Heart left ventricle (tissue), 16 donors: ENCODE measurements at regions not wholly inside any gene's neighbourhood (a gene's known extent, or its start where the extent isn't known, plus 50 kb on each side); places are given as distances from the start of the nearest gene placed in this dataset.
A peak's percentile ranks its signal among the peaks of the same experiment; 100 is the strongest.

ENCODE experiments used
- ATAC-seq, 4 donors: fragments of 200-7000 bp; cut with Tn5 transposase; one replicate each; pipeline ENCODE4 v1.9.1; 2020 to 2022; ENCODE audit warnings: moderate library complexity in 4 of 4, mild to moderate bottlenecking in 3 of 4, moderate number of reproducible peaks in 1 of 4
- DNase-seq, 5 donors: peaks; one replicate each; pipeline ENCODE4 v3.0.0-alpha.2; 2020
- H3K27ac ChIP-seq, 12 donors: fragments of 200-600 bp; sonication (generic) in 4 of 12; one replicate each; pipeline versions ENCODE4 v1.5.0 to v1.8.0; 2016 to 2022; ENCODE audit warnings: mild to moderate bottlenecking in 2 of 12
- H3K27me3 ChIP-seq, 9 donors: fragments of 200-600 bp; sonication (generic) in 2 of 9; one replicate each; pipeline versions ENCODE4 v1.5.1 to v1.8.0; 2016 to 2022; ENCODE audit warnings: mild to moderate bottlenecking in 3 of 9
- H3K36me3 ChIP-seq, 9 donors: fragments of 200-600 bp; sonication (generic) in 2 of 9; one replicate each; pipeline versions ENCODE4 v1.5.0 to v1.8.0; 2018 to 2022; ENCODE audit warnings: mild to moderate bottlenecking in 2 of 9
- H3K4me1 ChIP-seq, 12 donors: fragments of 200-600 bp; sonication (generic) in 4 of 12; one replicate each; pipeline versions ENCODE4 v1.5.0 to v1.8.0; 2016 to 2022; ENCODE audit warnings: mild to moderate bottlenecking in 3 of 12
- H3K4me3 ChIP-seq, 12 donors: fragments of 200-600 bp; sonication (generic) in 4 of 12; one replicate each; pipeline versions ENCODE4 v1.5.0 to v1.8.0; 2017 to 2022; ENCODE audit warnings: mild to moderate bottlenecking in 9 of 12, moderate library complexity in 4 of 12
- H3K9me3 ChIP-seq, 12 donors: fragments of 200-600 bp; sonication (generic) in 4 of 12; one replicate each; pipeline versions ENCODE4 v1.5.0 to v1.8.0; 2016 to 2022; ENCODE audit warnings: mild to moderate bottlenecking in 1 of 12
- CTCF ChIP-seq, 12 donors: fragments of 200-600 bp; sonication (generic) in 4 of 12; IDR thresholded peaks; one replicate each; pipeline versions ENCODE4 v1.5.0 to v1.8.0; 2018 to 2022; ENCODE audit warnings: antibody characterized with exemption in 12 of 12, mild to moderate bottlenecking in 5 of 12
- POLR2A ChIP-seq, 2 donors: fragments of 450-650 bp; IDR thresholded peaks; one replicate each; pipeline ENCODE4 v1.6.1; 2017; ENCODE audit warnings: antibody characterized with exemption in 2 of 2, mild to moderate bottlenecking in 2 of 2, moderate library complexity in 2 of 2
- WGBS, 4 donors: extraction: QIAGEN DNeasy Blood & Tissue Kit in 2 of 4; methylation state at CpG; one replicate each; pipeline versions ENCODE4 v1.1.5 to v1.1.7; 2013 to 2018; 5-methylcytosine and 5-hydroxymethylcytosine counted together
- intact Hi-C, 10 donors: fragments of 100-400 bp; cut with DNase I; formaldehyde crosslinking; loops; one replicate each; pipeline versions ENCODE4 v1.11.1 to v1.14.2; 2022
- donor health status: ischemic (EF 13 %, LVEDD 7.1; RV severe dilation, severe dysfunction).
- donor health status: healthy with polysubstance abuse.
- donor health status: DM: no; HTN: yes; CAD: no.
- donor health status: DM: no; HTN: no; CAD: no.
- donor health status: ischemic (EF 25% LVEDD 6.9; RV normal size, moderate dysfunction).
- donor health status: ischemic (EF 25% LVEDD 5.7; RV mildly dilated, moderate dysfunction).
- donor health status: healthy.
- donor health status: DM: yes; HTN: yes; CAD: no.
- donor health status: ischemic (EF 35%, LVEDD 5.7; RV mildly dilated, moderate dysfunction).
- donor health status: nonischemic (EF 11% LVEDD 7.7; RV severe dilation, severe dysfunction).
- donor health status: DM: yes; HTN: yes; CAD: no.
- donor health status: PGD.
- donor health status: ischemic (EF 29% LVEDD 5.4; RV normal size, mild dysfunction).
- donor health status: nonischemic (EF 23%, LVEDD 6.1; RV moderate dilation, normal function).

- TF ChIP-seq POLR2A (IDR thresholded peaks at IDR 0.05) (no peak), CTCF (IDR thresholded peaks at IDR 0.05) (no peak)
- intact Hi-C loops, result loop anchor here in 2 of 10 donors (5.0 to 10.0 kb wide), 4 partner anchors 89 to 396 kb away; partner anchors contain the start of gene AKIRIN2 (in 1 of the 2)
- H3K4me1 ChIP-seq, result peaks cover 0 to 16% (median 0%) of the 10 kb centered on the region in 12 donors
- no peak overlapping the region for H3K27ac ChIP-seq
- H3K27me3 ChIP-seq, result no peaks in the 10 kb centered on the region
- DNase-seq (no peak), ATAC-seq (no peak)
- no peaks in the 10 kb centered on the region for H3K36me3 ChIP-seq
- no peak overlapping the region for H3K4me3 ChIP-seq
- H3K9me3 ChIP-seq, result no peaks in the 10 kb centered on the region
These were observed 89.0 kb upstream of the AKIRIN2 start for GRCh38 chr6:87791029-87791428.

- no peak for TF ChIP-seq CTCF (IDR thresholded peaks at IDR 0.05)
- no peak for TF ChIP-seq POLR2A (IDR thresholded peaks at IDR 0.05)
- Histone ChIP-seq H3K27ac (no peak overlapping the region), H3K9me3 (no peaks in the 10 kb centered on the region), H3K4me3 (no peak overlapping the region), H3K27me3 (no peaks in the 10 kb centered on the region), H3K36me3 (no peaks in the 10 kb centered on the region), H3K4me1 (peaks cover 0 to 16% (median 0%) of the 10 kb centered on the region in 12 donors)
- DNase-seq, result no peak
- no peak for ATAC-seq
- 69 to 74% (median 72%) methylated on average over 3 of the region's 3 CpGs for WGBS, 4 donors
- intact Hi-C loops, result loop anchor here in 2 of 10 donors (5.0 to 10.0 kb wide), 4 partner anchors 88 to 395 kb away; partner anchors contain the start of gene AKIRIN2 (in 1 of the 2)
These were observed 87.9 kb upstream of the AKIRIN2 start for GRCh38 chr6:87789900-87790290.

- Histone ChIP-seq H3K27ac (no peak overlapping the region), H3K9me3 (no peaks in the 10 kb centered on the region), H3K4me3 (no peak overlapping the region), H3K27me3 (no peaks in the 10 kb centered on the region), H3K36me3 (no peaks in the 10 kb centered on the region), H3K4me1 (peaks cover 0 to 16% (median 0%) of the 10 kb centered on the region in 12 donors)
- DNase-seq (no peak), ATAC-seq (peak in 2 of 4 donors; percentile 64 to 70)
- WGBS, 4 donors, result 30 to 37% (median 36%) methylated on average over 2 of the region's 2 CpGs
- no peak for TF ChIP-seq POLR2A (IDR thresholded peaks at IDR 0.05)
- TF ChIP-seq CTCF (IDR thresholded peaks at IDR 0.05), result no peak
- intact Hi-C loops, result no loop called here
These were observed 87.3 kb upstream of the AKIRIN2 start for GRCh38 chr6:87789198-87789899.

GRCh38 chr6:87788141-87788540 lies 86.1 kb upstream of the AKIRIN2 start:
- Histone ChIP-seq H3K4me1 (peaks cover 0 to 16% (median 0%) of the 10 kb centered on the region in 12 donors), H3K9me3 (no peaks in the 10 kb centered on the region), H3K27me3 (no peaks in the 10 kb centered on the region), H3K36me3 (no peaks in the 10 kb centered on the region), H3K27ac (no peak overlapping the region), H3K4me3 (no peak overlapping the region)
- TF ChIP-seq CTCF (IDR thresholded peaks at IDR 0.05) (no peak), POLR2A (IDR thresholded peaks at IDR 0.05) (no peak)
- 94 to 97% (median 96%) methylated on average over 3 of the region's 3 CpGs for WGBS, 4 donors
- ATAC-seq, result no peak
- no peak for DNase-seq
- intact Hi-C loops, result no loop called here
